ENCODE measurements at regions not wholly inside any gene's neighbourhood (a gene's known extent, or its start where the extent isn't known, plus 50 kb on each side); places are given as distances from the start of the nearest gene placed in this dataset.
A peak's percentile ranks its signal among the peaks of the same experiment; 100 is the strongest.

DNA sequence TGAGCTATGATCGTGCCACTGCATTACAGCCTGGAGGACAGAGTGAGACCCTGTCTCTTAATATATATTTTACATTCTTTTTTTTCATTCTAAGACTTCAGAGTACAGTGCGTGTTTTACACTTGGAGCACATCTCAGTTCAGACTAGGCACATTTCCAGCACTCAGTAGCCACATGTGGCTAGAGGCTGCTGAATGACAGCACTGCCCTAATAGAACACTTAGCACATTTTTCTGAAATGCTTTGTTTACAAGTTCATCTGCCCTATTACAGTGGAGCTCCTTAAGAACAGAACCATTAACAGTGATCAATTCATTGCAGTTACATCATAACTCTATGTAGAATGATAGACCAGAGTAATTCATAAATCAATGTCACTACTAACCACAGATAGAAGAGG, 138.1 kb downstream of the SUCLG1 start:
- no peak overlapping the region for H3K4me3 ChIP-seq (ENCODE audit: low read depth, low read length)
- in situ Hi-C loops (cut with HindIII; ENCODE audit: low sequenced_read_pairs) = no loop called here
- TF ChIP-seq, protein P1, sequence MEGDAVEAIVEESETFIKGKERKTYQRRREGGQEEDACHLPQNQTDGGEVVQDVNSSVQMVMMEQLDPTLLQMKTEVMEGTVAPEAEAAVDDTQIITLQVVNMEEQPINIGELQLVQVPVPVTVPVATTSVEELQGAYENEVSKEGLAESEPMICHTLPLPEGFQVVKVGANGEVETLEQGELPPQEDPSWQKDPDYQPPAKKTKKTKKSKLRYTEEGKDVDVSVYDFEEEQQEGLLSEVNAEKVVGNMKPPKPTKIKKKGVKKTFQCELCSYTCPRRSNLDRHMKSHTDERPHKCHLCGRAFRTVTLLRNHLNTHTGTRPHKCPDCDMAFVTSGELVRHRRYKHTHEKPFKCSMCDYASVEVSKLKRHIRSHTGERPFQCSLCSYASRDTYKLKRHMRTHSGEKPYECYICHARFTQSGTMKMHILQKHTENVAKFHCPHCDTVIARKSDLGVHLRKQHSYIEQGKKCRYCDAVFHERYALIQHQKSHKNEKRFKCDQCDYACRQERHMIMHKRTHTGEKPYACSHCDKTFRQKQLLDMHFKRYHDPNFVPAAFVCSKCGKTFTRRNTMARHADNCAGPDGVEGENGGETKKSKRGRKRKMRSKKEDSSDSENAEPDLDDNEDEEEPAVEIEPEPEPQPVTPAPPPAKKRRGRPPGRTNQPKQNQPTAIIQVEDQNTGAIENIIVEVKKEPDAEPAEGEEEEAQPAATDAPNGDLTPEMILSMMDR (IDR thresholded peaks at IDR 0.05; ENCODE audit: low read depth, low read length) = no peak
- DNase-seq (ENCODE audit: low read depth, low spot score) = no peak

GRCh38 chr2:84319581-84319980, 139.5 kb downstream of the SUCLG1 start:
- no peak for DNase-seq (ENCODE audit: low read depth, low spot score)
- TF ChIP-seq, protein P1 (IDR thresholded peaks at IDR 0.05; ENCODE audit: low read depth, low read length) = no peak
- H3K4me3 ChIP-seq (ENCODE audit: low read depth, low read length) = no peak overlapping the region
- in situ Hi-C loops (cut with HindIII; ENCODE audit: low sequenced_read_pairs) = no loop called here

- in situ Hi-C loops (cut with HindIII; ENCODE audit: low sequenced_read_pairs) = no loop called here
- DNase-seq (ENCODE audit: low read depth, low spot score) = no peak
- TF ChIP-seq, protein P1 (IDR thresholded peaks at IDR 0.05; ENCODE audit: low read depth, low read length) = no peak
- H3K4me3 ChIP-seq (ENCODE audit: low read depth, low read length) = no peak overlapping the region
Measured at GRCh38 chr2:84317135-84317534, 141.9 kb downstream of the SUCLG1 start.

GRCh38 chr2:84314901-84315330, 144.2 kb downstream of the SUCLG1 start:
- H3K4me3 ChIP-seq (ENCODE audit: low read depth, low read length) = no peak overlapping the region
- peak; percentile 67 for DNase-seq (ENCODE audit: low read depth, low spot score)
- in situ Hi-C loops (cut with HindIII; ENCODE audit: low sequenced_read_pairs) = no loop called here
- TF ChIP-seq, protein P1 (IDR thresholded peaks at IDR 0.05; ENCODE audit: low read depth, low read length) = peak; percentile 93

GRCh38 chr2:84314250-84314649, 144.8 kb downstream of the SUCLG1 start:
- no peak for DNase-seq (ENCODE audit: low read depth, low spot score)
- H3K4me3 ChIP-seq (ENCODE audit: low read depth, low read length) = no peak overlapping the region
- TF ChIP-seq, protein P1 (IDR thresholded peaks at IDR 0.05; ENCODE audit: low read depth, low read length) = no peak
- in situ Hi-C loops (cut with HindIII; ENCODE audit: low sequenced_read_pairs) = no loop called here

DNA sequence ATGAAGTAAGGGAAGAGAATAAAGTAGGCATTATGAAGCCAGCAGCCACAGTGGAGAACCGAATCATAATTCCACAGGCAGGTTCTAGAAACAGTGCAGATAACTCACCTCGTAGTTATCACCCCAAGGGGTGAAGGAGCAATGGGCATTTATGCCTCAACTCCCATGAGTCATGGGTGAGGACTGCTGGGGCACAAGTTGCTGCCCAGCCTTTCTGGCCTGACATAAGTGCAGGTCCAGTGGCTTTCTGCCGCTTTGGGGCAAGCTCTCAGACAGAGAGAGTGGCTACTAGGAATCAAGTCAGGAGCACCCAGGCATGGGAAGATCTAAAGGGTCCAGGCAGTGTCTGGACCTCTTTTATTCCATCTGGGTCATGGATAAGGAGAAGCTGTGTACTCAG, 149.8 kb downstream of the SUCLG1 start:
- TF ChIP-seq, protein P1 (IDR thresholded peaks at IDR 0.05; ENCODE audit: low read depth, low read length) = no peak
- in situ Hi-C loops (cut with HindIII; ENCODE audit: low sequenced_read_pairs) = no loop called here

DNA sequence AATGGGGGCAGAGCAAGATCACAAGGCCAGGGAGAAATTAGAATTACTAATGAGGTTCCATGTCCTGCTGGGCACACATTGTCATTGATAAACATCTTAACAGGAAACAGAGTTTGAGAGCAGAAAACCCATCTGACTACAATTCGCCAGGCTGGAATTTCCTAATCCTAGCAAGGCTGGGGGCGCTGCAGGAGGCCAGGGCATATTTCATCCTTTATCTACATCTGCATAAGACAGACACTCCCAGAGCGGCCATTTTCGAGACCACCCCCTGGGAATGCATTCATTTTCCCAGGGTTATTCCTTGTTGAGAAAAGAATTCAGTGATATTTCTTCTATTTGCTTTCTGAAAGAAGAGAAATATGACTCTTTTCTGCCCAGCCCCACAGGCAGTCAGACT, 152.7 kb downstream of the SUCLG1 start:
- H3K4me3 ChIP-seq (ENCODE audit: low read depth, low read length) = no peak overlapping the region
- no peak for DNase-seq (ENCODE audit: low read depth, low spot score)
- in situ Hi-C loops (cut with HindIII; ENCODE audit: low sequenced_read_pairs) = no loop called here
- TF ChIP-seq, protein P1 (IDR thresholded peaks at IDR 0.05; ENCODE audit: low read depth, low read length) = no peak

More for the DNA sequence above, 149.8 kb downstream of the SUCLG1 start:
- no peak overlapping the region for H3K4me3 ChIP-seq (ENCODE audit: low read depth, low read length)
- DNase-seq (ENCODE audit: low read depth, low spot score) = no peak

Measured in astrocyte of the spinal cord (primary cell).